ENCODE measurements at regions not wholly inside any gene's neighbourhood (a gene's known extent, or its start where the extent isn't known, plus 50 kb on each side); places are given as distances from the start of the nearest gene placed in this dataset.

DNA sequence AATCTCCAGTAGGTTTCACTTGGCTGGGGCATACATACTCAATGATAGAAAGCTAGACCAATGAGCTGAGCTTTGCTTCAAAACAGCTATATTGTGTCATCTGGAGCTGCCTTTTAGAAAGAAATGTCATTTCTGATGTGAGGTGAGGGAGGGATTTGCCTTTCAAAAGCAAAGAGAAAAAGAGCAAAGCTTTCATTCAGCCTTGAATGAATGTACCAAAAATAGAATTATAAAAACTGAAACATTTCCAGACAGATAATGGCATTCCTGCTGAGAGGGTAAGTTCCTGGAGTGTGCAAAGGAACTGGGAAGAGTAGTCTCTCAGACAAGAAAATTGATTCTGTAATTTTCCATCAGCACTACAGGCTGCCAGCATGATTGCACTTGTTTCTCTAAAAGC lies 710.0 kb downstream of the LRFN5 start:
- TF ChIP-seq CTCF (IDR thresholded peaks at IDR 0.05; ENCODE audit: low read depth, low read length, poor library complexity, severe bottlenecking) (no peak), EZH2phosphoT487 (IDR thresholded peaks at IDR 0.05; ENCODE audit: borderline replicate concordance, low read length) (no peak)
